ENCODE measurements at regions not wholly inside any gene's neighbourhood (a gene's known extent, or its start where the extent isn't known, plus 50 kb on each side); places are given as distances from the start of the nearest gene placed in this dataset.

GRCh38 chr13:71962735-71963134 is 95.7 kb upstream of the DACH1 start:
- H3K4me3 ChIP-seq (replicated peaks in 1 of 2; ENCODE audit: low read depth in 1 of 2, low read length in 2 of 2), result no peak overlapping the region
- H3K9me2 ChIP-seq (ENCODE audit: insufficient read depth), result no peaks in the 10 kb centered on the region
- H3K79me2 ChIP-seq (ENCODE audit: insufficient read depth, low read length), result no peaks in the 10 kb centered on the region
- no peak overlapping the region for H2AFZ ChIP-seq (ENCODE audit: low read depth, low read length, poor library complexity, severe bottlenecking)
- H3K36me3 ChIP-seq (ENCODE audit: control insufficient read depth in 1 of 2, insufficient read depth in 2 of 2, low read length in 2 of 2), result no peaks in the 10 kb centered on the region
- ChIA-PET POLR2A (no interaction called here), CTCF (no interaction called here), RAD21 (ENCODE audit: low non-redundant PET in 1 of 2, low total read pairs in 2 of 2, uncharacterized antibody in 2 of 2, unreplicated experiment in 2 of 2) (no interaction called here)
- no peaks in the 10 kb centered on the region for H4K20me1 ChIP-seq (ENCODE audit: insufficient read depth)
- TF ChIP-seq SIN3A (IDR thresholded peaks at IDR 0.05; ENCODE audit: low read depth) (no peak), ZFX (IDR thresholded peaks at IDR 0.05) (no peak), ELF1 (IDR thresholded peaks at IDR 0.05; ENCODE audit: borderline replicate concordance, low read depth) (no peak), POLR2A (IDR thresholded peaks at IDR 0.05; ENCODE audit: borderline replicate concordance, extremely low read depth, insufficient read depth, insufficient read length) (no peak), JUND (IDR thresholded peaks at IDR 0.05) (no peak), EGR1 (IDR thresholded peaks at IDR 0.05; ENCODE audit: low read depth) (no peak), EZH2 (IDR thresholded peaks at IDR 0.05) (no peak), EZH2phosphoT487 (IDR thresholded peaks at IDR 0.05; ENCODE audit: borderline replicate concordance) (no peak), POLR2AphosphoS5 (IDR thresholded peaks at IDR 0.05; ENCODE audit: low read depth, low read length) (no peak), CTCF (IDR thresholded peaks at IDR 0.05 in 2 of 3, conservative IDR thresholded peaks at IDR 0.05 in 1 of 3; ENCODE audit: borderline replicate concordance in 1 of 3, insufficient read depth in 1 of 3, low read depth in 2 of 3, low read length in 2 of 3) (no peak), CEBPB (IDR thresholded peaks at IDR 0.05; ENCODE audit: low read depth) (no peak), FOSL1 (IDR thresholded peaks at IDR 0.05; ENCODE audit: low read depth) (no peak), TCF7L2 (IDR thresholded peaks at IDR 0.05; ENCODE audit: borderline replicate concordance, extremely low read depth, insufficient read depth, insufficient read length) (no peak)
- TF ChIP-seq, protein P1, sequence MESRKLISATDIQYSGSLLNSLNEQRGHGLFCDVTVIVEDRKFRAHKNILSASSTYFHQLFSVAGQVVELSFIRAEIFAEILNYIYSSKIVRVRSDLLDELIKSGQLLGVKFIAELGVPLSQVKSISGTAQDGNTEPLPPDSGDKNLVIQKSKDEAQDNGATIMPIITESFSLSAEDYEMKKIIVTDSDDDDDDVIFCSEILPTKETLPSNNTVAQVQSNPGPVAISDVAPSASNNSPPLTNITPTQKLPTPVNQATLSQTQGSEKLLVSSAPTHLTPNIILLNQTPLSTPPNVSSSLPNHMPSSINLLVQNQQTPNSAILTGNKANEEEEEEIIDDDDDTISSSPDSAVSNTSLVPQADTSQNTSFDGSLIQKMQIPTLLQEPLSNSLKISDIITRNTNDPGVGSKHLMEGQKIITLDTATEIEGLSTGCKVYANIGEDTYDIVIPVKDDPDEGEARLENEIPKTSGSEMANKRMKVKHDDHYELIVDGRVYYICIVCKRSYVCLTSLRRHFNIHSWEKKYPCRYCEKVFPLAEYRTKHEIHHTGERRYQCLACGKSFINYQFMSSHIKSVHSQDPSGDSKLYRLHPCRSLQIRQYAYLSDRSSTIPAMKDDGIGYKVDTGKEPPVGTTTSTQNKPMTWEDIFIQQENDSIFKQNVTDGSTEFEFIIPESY (IDR thresholded peaks at IDR 0.05; ENCODE audit: extremely low read depth, insufficient replicate concordance, low read length), result no peak
- H3K27me3 ChIP-seq (ENCODE audit: insufficient read depth, low read length), result no peaks in the 10 kb centered on the region
- H3K9ac ChIP-seq (ENCODE audit: low read length), result no peak overlapping the region
- intact Hi-C loops (cut with micrococcal nuclease), result no loop called here
- H3K27ac ChIP-seq (ENCODE audit: low read depth, low read length), result no peak overlapping the region
- H3K9me3 ChIP-seq (ENCODE audit: control insufficient read depth in 1 of 2, insufficient read depth in 1 of 2, low read depth in 1 of 2, low read length in 2 of 2), result no peaks in the 10 kb centered on the region
- no peaks in the 10 kb centered on the region for H3K4me1 ChIP-seq (ENCODE audit: control insufficient read depth in 1 of 2, insufficient read depth in 2 of 2, low read length in 2 of 2)
- DNase-seq (ENCODE audit: low read depth, low spot score) (no peak), ATAC-seq (no peak)
- no TSS peak for BruUV-seq (replicated peaks)
- H3K4me2 ChIP-seq (ENCODE audit: low read length), result no peak overlapping the region
